Fibroblast of skin of abdomen (primary cell): ENCODE measurements at regions not wholly inside any gene's neighbourhood (a gene's known extent, or its start where the extent isn't known, plus 50 kb on each side); places are given as distances from the start of the nearest gene placed in this dataset.

Experiments
- DNase-seq: peaks from one replicate; pipeline ENCODE4 v3.0.0-alpha.2; 2013

GRCh38 chr4:124015766-124016165 lies 619.2 kb downstream of the SPRY1 start:
- no peak for DNase-seq

- DNase-seq = no peak
Observed at GRCh38 chr4:124017185-124017785, 620.7 kb downstream of the SPRY1 start.

GRCh38 chr4:124018383-124019317 lies 622.1 kb downstream of the SPRY1 start:
- DNase-seq = peak; percentile 85

GRCh38 chr4:124019749-124020549 lies 623.4 kb downstream of the SPRY1 start:
- DNase-seq = no peak

GRCh38 chr4:124025000-124025399 lies 628.4 kb downstream of the SPRY1 start:
- DNase-seq = no peak

GRCh38 chr4:124025428-124025827 lies 628.8 kb downstream of the SPRY1 start:
- DNase-seq = no peak

GRCh38 chr4:124028182-124028581 lies 631.6 kb downstream of the SPRY1 start:
- peak; percentile 21 for DNase-seq

GRCh38 chr4:124030147-124030546 lies 633.6 kb downstream of the SPRY1 start:
- no peak for DNase-seq

- DNase-seq = no peak
Observed at GRCh38 chr4:124032035-124032434, 635.4 kb downstream of the SPRY1 start.

- DNase-seq = no peak
Observed at GRCh38 chr4:124035364-124036041, 638.9 kb downstream of the SPRY1 start.

GRCh38 chr4:124037236-124037635 lies 640.6 kb downstream of the SPRY1 start:
- DNase-seq = no peak

GRCh38 chr4:124044330-124044729 lies 647.7 kb downstream of the SPRY1 start:
- no peak for DNase-seq

- no peak for DNase-seq
Observed at GRCh38 chr4:124044867-124045266, 648.3 kb downstream of the SPRY1 start.

GRCh38 chr4:124046190-124046589 lies 649.6 kb downstream of the SPRY1 start:
- DNase-seq = no peak

GRCh38 chr4:124053872-124054538 lies 657.4 kb downstream of the SPRY1 start:
- DNase-seq = peak; percentile 72

- DNase-seq = no peak
Observed at GRCh38 chr4:124055336-124055735, 657.2 kb downstream of the ANKRD50 start.

- no peak for DNase-seq
Observed at GRCh38 chr4:124055896-124056295, 656.6 kb downstream of the ANKRD50 start.

GRCh38 chr4:124060261-124060918 lies 652.1 kb downstream of the ANKRD50 start:
- DNase-seq = peak; percentile 48

- DNase-seq = peak; percentile 70
Observed at GRCh38 chr4:124061413-124061812, 651.1 kb downstream of the ANKRD50 start.

GRCh38 chr4:124065422-124065821 lies 647.1 kb downstream of the ANKRD50 start:
- no peak for DNase-seq

GRCh38 chr4:124065936-124066335 lies 646.6 kb downstream of the ANKRD50 start:
- no peak for DNase-seq
